GM11168 (cell line): ENCODE measurements at regions not wholly inside any gene's neighbourhood (a gene's known extent, or its start where the extent isn't known, plus 50 kb on each side); places are given as distances from the start of the nearest gene placed in this dataset.

Experiments used
- in situ Hi-C: fragments of 300-500 bp; cut with MboI; formaldehyde crosslinking; loops from one replicate; pipeline ENCODE4 v1.12.0; 2022; ENCODE audit warnings: low sequenced_read_pairs; ENCODE audit not compliant: unreplicated experiment

DNA sequence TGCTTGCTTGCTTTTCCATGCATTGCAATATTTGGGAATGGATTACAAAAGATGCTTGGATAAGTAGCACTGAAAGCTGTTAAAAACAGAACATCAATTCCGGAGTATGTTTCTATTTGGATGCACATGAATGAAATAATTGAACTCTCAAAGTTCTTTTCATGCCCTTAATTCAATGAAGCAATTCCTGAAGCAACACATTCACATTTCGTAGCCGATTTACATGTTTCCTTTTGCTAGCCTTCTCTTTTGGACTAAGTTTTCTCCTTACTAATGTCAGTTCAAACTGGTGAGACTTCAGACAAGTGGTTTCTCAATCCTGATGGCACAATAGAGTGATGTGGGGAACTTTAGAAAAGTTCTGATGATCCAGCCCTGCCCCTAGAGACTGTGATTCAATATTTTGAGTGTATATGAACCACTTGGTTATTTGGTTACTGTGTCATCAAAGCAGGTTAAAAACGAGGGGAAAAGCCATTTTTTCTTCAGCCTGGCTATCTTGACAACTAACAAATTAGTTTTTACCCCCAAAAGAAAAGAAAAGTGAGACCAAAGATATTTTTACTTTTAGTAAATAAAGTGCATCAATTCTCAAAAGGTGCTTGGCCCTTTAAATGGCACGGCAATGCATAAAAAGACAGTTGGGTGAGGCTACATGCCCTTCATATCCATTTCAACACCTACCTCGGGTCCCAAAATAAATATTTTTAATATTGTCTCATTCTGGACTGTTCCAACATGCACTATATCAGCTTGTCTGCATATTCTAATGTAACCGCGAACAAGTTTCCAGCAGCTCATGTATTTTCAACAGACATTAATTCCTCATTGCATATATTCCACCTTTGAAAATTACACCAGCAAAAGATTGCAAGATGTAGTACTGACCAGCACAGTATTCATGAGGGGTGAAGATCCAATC, 90.1 kb upstream of the RPL34 start:
- in situ Hi-C loops, result no loop called here

GRCh38 chr4:108529102-108529501, 91.3 kb upstream of the RPL34 start:
- in situ Hi-C loops, result no loop called here

GRCh38 chr4:108527723-108528122, 92.7 kb upstream of the RPL34 start:
- in situ Hi-C loops, result no loop called here

- in situ Hi-C loops, result no loop called here
Observed at GRCh38 chr4:108520807-108521206, 99.6 kb upstream of the RPL34 start.

- in situ Hi-C loops, result no loop called here
Observed at GRCh38 chr4:108519911-108520601, 100.3 kb upstream of the RPL34 start.

DNA sequence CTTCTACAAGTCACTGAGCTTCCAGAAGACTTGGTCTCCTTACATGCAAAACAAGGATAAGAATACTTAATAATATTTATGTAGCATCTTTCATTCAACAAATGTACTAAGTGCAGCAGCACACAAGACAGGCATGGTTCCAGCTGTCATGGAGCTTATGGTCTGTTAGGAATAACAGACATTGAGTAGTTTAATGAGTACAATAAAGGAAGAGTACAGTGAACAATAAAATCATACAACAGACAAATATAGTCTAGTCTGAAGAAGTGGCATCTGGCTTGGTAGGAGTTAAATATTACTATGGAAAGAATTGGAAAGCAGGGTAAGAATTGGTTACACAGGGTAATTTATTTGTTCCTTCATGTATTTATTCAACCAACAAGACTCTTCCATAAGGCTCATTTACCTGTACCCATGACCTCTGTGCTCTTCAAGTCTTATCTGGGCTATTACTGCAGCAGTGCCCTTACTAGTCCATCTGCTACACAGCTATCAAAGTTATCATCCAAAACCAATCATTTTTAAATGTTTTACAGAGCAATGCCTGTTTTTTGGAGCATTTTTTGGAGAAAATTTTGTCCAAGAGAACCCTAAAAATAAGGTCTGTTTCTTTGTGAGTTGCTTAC, 101.1 kb upstream of the RPL34 start:
- in situ Hi-C loops, result no loop called here

DNA sequence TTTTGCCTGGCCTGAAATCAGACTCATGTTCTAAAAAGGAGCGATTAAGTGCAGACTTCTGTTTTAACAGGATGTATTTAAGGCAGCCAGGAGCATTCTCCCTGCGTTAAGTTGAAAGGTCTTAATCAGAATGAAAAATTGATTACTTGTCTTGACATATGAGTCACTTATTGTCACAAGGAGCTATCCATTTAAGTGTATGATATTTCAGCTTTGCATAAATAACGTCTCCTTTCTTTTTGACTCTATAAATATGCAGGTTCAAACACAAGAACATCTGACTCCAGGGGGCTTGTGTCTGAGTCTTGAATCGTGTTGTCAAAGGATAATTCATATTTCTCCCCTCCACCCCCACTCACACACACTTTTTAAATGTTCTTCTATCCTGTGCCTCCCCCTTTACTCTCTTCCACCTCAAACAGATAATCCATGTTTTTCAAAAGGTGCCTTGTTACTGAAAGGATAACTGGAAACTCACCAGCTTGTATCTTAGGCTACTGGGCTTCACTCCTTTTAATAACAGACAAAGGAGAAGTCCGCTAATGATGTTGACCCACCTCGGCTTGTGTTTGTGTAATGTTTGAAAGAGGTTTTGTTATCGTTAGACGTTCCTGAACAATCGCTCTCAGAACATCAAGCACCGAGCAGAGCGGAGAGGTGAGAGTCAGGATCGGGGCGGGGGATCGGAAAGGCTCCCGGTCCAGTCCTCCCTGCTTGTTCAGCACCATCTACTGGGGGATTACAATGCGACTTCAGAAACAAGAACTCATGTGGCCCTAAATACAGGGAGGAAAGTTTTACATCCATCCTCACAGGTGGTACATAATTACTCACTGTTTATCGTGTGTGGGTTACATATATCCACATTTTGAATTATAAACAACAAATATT, 107.5 kb upstream of the RPL34 start:
- in situ Hi-C loops, result no loop called here

GRCh38 chr4:108511618-108512017, 108.8 kb upstream of the RPL34 start:
- in situ Hi-C loops, result no loop called here

- in situ Hi-C loops, result no loop called here
Observed at GRCh38 chr4:108502356-108502755, 118.0 kb upstream of the RPL34 start.

DNA sequence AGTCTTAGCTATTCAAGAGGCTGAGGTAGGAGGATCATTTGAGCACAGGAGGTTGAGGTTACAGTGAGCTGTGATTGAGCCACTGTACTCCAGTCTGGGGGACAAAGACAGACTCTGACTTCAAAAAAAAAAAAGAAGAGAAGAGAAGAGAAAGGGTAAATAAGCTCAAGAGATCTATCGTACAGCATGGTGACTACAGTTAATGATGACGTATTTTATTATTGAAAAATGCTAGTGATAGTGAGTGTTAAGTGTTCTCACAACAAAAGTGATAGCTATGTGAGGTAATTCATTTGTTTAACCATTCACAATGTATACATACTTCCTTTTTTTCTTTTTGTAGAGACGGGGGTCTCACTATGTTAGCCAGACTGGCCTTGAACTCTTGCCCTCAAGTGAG, 121.5 kb upstream of the RPL34 start:
- in situ Hi-C loops, result no loop called here

GRCh38 chr4:108493596-108493931, 126.8 kb upstream of the RPL34 start:
- in situ Hi-C loops, result no loop called here

DNA sequence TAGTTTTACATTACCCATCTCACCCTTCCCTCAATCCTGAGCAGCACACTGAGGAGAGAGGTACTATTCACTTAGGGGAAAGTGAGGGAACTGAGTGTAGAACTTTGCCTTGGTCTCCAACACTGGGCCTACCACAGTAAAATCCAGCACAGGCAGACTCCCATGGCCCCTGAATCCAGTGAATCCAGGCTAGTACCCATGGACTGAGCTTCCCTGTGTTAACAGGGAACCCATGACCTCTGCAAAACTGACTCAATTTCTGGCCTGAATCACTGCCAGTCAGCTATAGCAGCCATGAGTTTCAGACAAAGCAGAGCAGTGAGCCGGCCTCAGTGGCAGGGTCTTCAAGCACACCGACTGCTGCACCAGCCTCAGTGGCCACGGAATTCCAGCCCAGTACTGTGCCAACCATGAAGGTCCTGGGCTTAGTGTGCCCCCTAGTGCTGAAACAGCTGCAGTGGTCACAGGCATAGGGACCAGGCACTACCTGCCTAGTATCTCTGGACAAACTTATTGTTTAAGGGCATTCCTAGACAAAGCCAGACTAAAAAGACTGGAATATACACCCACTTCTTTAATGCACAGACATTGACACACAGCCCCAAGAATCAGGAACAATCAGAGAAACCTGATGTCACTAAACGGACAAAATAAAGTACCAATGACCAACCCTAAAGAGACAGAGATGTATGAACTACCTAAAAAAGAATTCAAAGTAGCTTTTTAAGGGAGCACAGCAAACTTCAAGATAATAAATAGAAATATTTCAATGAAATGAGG, 127.4 kb upstream of the RPL34 start:
- in situ Hi-C loops, result no loop called here

DNA sequence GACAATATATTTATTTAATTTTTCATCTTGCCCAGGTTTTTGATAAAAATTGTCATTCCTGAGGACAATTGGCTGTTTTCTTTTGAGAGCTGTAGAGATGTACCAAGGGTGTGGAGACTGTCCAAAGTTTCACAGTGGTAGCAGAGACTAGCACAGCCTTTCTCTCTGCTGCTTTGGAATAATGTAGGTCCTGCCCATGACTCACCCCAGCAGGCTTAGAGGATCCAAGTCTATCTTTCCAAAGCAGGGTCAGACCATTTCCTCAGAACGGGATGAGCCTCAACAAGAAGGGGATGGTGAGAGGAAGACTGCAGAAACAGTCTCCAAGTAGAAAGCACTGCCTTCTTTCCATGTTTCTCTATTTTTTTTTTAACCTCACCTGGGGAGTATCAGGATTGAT, 131.5 kb upstream of the RPL34 start:
- in situ Hi-C loops, result no loop called here

GRCh38 chr4:108486046-108486445, 134.3 kb upstream of the RPL34 start:
- in situ Hi-C loops, result no loop called here

GRCh38 chr4:108484187-108484586, 136.2 kb upstream of the RPL34 start:
- in situ Hi-C loops, result no loop called here

DNA sequence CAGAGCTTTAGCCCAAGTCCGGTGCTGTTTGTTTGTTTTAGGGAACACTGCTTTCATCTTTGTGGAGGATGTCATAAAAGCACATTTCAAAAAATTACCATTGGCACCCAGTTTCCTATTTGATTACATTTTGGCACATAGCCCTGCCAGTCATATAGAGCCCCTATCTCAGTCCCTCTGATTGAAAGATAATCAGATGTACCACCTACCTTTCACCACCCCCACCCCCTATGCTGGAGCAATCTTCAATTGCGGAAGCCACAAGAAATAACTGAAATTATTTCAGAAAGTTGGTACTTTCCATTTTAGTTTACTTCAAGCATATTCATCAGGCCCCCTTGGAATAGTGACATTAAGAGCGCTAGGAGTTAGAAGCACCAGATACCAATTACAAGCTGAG, 136.7 kb upstream of the RPL34 start:
- in situ Hi-C loops, result no loop called here

DNA sequence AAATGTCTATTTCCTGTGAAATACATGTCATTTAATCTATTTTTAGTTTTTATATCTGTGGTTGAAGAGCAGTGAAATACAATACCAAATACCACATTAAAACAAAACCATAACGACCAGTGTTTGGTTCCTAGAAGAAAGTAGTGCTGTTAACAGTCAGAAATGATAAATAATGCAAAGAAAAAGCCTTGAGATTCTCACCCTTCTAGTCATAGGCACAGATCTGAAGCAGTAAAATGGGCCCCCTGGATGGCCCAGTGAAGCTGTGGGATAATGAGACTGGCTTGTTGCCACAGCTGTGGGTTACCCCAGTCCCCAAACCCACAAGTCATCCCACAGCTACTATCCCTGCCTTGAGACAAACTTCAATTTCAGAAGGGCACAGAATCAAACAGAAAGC, 137.3 kb upstream of the RPL34 start:
- in situ Hi-C loops, result no loop called here

DNA sequence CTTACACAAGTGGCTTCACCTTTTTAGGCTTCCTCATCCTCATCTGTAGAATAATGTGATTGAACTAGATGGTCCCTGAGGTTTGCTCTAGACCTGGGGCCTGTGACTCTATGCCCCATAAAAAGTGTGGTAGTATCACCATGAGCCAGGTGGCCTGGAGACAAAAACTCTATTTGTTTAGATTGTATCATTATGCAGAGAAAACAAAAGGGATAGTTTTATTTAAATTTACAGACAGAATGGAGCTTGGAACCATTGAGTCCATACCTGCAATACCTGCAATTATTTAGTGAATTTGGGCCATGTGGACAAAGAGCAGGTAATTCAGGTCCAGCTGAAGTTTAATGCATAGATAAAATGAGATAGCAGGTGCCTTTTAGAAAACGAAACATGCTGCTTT, 139.5 kb upstream of the RPL34 start:
- in situ Hi-C loops, result no loop called here

DNA sequence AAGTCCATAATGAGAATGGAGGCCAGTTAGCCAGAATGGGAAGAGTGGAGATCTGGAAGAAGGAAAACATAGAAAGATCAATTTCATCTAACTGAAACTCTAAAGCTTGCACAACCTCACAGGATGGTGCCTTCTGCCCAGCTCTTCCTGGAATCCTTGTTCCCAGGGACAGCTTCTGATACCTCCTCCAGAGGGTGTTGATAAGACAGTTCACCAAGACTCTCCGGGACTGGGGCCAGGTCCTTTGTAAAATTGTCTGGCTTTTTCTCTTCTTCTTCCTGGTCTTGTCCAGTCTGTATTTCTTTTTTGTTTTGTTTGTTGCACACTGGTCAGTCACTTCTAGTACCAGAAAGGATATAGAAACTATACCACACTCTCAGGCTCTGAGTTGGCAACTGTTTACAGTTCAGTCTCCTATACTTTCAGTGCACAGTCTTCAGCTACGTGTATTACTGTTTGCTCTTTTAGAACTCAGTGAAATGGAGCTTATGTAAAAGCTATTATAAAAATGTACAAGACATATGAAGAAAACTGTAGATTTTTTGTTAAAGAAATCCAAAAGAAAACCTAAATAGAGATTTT, 142.8 kb upstream of the RPL34 start:
- in situ Hi-C loops, result no loop called here
